B cell (primary cell): ENCODE measurements at regions not wholly inside any gene's neighbourhood (a gene's known extent, or its start where the extent isn't known, plus 50 kb on each side); places are given as distances from the start of the nearest gene placed in this dataset.

Experiments used
- ATAC-seq: fragments of 200-7000 bp; cut with Tn5 transposase; one replicate; pipeline ENCODE4 v1.10.0; 2021; ENCODE audit warnings: low read depth, mild to moderate bottlenecking, moderate number of reproducible peaks, moderate library complexity
- CTCF ChIA-PET: fragments of 350-600 bp; sonication (Branson Sonifier 250); formaldehyde crosslinking; loops from one replicate; lab custom pipeline; 2021; ENCODE audit warnings: antibody characterized with exemption, inconsistent platforms; lab: Charles Lee
- POLR2A ChIA-PET: fragments of 350-600 bp; sonication (Branson Sonifier 250); formaldehyde crosslinking; loops from one replicate; lab custom pipeline; 2021; ENCODE audit warnings: antibody characterized with exemption; lab: Charles Lee
- DNase-seq: peaks from one replicate; pipeline ENCODE4 v3.0.0; 2013
- H2AFZ ChIP-seq: 2 replicates; pipeline ENCODE4 v1.6.1; 2012; ENCODE audit warnings: mild to moderate bottlenecking, low read depth, low read length; ENCODE audit not compliant: insufficient read depth, poor library complexity, severe bottlenecking
- H3K27ac ChIP-seq, 2 donors: 1 replicate in 1 of 2; 2 replicates in 1 of 2; pipeline ENCODE4 v1.5.1; 2012 to 2013; ENCODE audit warnings: low read length in 2 of 2, mild to moderate bottlenecking in 2 of 2, moderate library complexity in 1 of 2
- H3K27me3 ChIP-seq, 4 experiments: fragments of 200-600 bp in 1 of 4; sonication (generic) in 1 of 4; replicated peaks in 1 of 4; 1 replicate in 2 of 4; 2 replicates in 2 of 4; pipeline versions ENCODE4 v1.6.1 to v1.7.0; 2013 to 2016; ENCODE audit warnings: low read length in 3 of 4, mild to moderate bottlenecking in 2 of 4, mixed read lengths in 1 of 4, moderate library complexity in 1 of 4; ENCODE audit not compliant: insufficient read depth in 4 of 4, control insufficient read depth in 3 of 4; ENCODE audit errors: control extremely low read depth in 1 of 4
- H3K36me3 ChIP-seq, 2 experiments: replicated peaks in 1 of 2; 1 replicate in 1 of 2; 2 replicates in 1 of 2; pipeline versions ENCODE4 v1.6.1 to v1.7.1; 2013; ENCODE audit warnings: low read length in 1 of 2; ENCODE audit not compliant: insufficient read depth in 2 of 2, control insufficient read depth in 1 of 2; ENCODE audit errors: control extremely low read depth in 1 of 2, extremely low read depth in 1 of 2
- H3K4me1 ChIP-seq, 2 donors: fragments of 200-600 bp in 1 of 2; sonication (generic) in 1 of 2; 1 replicate in 1 of 2; 2 replicates in 1 of 2; pipeline versions ENCODE4 v1.5.1 to v1.6.1; 2013 to 2017; ENCODE audit warnings: low read length in 2 of 2; ENCODE audit not compliant: control insufficient read depth in 2 of 2, insufficient read depth in 2 of 2
- H3K4me2 ChIP-seq: replicated peaks from 2 replicates; pipeline ENCODE3; 2012; ENCODE audit warnings: mild to moderate bottlenecking, low read depth, low read length; ENCODE audit not compliant: poor library complexity, severe bottlenecking
- H3K4me3 ChIP-seq, 5 experiments: fragments of 200-600 bp in 1 of 5; sonication (generic) in 1 of 5; 1 replicate in 3 of 5; 2 replicates in 2 of 5; pipeline versions ENCODE4 v1.5.1 to v1.7.0; 2011 to 2016; ENCODE audit warnings: low read length in 4 of 5, mild to moderate bottlenecking in 4 of 5, low read depth in 2 of 5, control low read depth in 1 of 5, moderate library complexity in 1 of 5; ENCODE audit not compliant: insufficient read depth in 1 of 5; ENCODE audit errors: control extremely low read depth in 1 of 5, extremely low read depth in 1 of 5
- H3K79me2 ChIP-seq: fragments of 200-600 bp; sonication (generic); one replicate; pipeline ENCODE4 v1.6.0; 2016; ENCODE audit warnings: low read length; ENCODE audit not compliant: control insufficient read depth, insufficient read depth
- H3K9ac ChIP-seq: fragments of 200-600 bp; sonication (generic); 2 replicates; pipeline ENCODE4 v1.6.1; 2017; ENCODE audit warnings: mild to moderate bottlenecking, low read length, moderate library complexity
- H3K9me3 ChIP-seq, 3 donors: one replicate each; pipeline versions ENCODE4 v1.6.1 to v1.7.1; 2013; ENCODE audit warnings: low read length in 2 of 3; ENCODE audit not compliant: control insufficient read depth in 2 of 3, insufficient read depth in 1 of 3; ENCODE audit errors: control extremely low read depth in 1 of 3
- H4K20me1 ChIP-seq: 2 replicates; pipeline ENCODE4 v1.6.0; 2012; ENCODE audit warnings: mild to moderate bottlenecking, low read length; ENCODE audit not compliant: insufficient read depth, control insufficient read depth, poor library complexity, severe bottlenecking
- H3K27ac Mint-ChIP-seq: one replicate; pipeline ENCODE4 v1.8.0; 2021; ENCODE audit warnings: mixed read lengths
- H3K27me3 Mint-ChIP-seq: one replicate; pipeline ENCODE4 v1.8.0; 2021; ENCODE audit warnings: mixed read lengths
- H3K4me1 Mint-ChIP-seq: one replicate; pipeline ENCODE4 v1.8.0; 2021; ENCODE audit warnings: mixed read lengths
- H3K4me3 Mint-ChIP-seq: one replicate; pipeline ENCODE4 v1.8.0; 2021; ENCODE audit warnings: mixed read lengths
- H3K9me3 Mint-ChIP-seq: one replicate; pipeline ENCODE4 v1.8.0; 2022; ENCODE audit warnings: mixed read lengths; ENCODE audit not compliant: insufficient read depth
- CTCF ChIP-seq: fragments of 200-600 bp; IDR thresholded peaks from one replicate; pipeline ENCODE4 v1.8.0; 2022; ENCODE audit warnings: antibody characterized with exemption, mild to moderate bottlenecking
- EZH2 ChIP-seq: IDR thresholded peaks from 2 replicates; pipeline ENCODE4 v1.6.1; 2012; ENCODE audit warnings: borderline replicate concordance, low read depth, mild to moderate bottlenecking, moderate library complexity, low read length; ENCODE audit not compliant: insufficient read depth, poor library complexity, severe bottlenecking
- WGBS: methylation state at CpG from one replicate; pipeline ENCODE4 v1.1.5; 2013; ENCODE audit warnings: missing lambda C conversion rate; ENCODE audit not compliant: insufficient coverage; 5-methylcytosine and 5-hydroxymethylcytosine counted together
- intact Hi-C: fragments of 100-400 bp; cut with micrococcal nuclease; formaldehyde crosslinking; loops from one replicate; pipeline ENCODE4 v1.10.0; 2022

- no peak overlapping the region for H3K27ac ChIP-seq
- CTCF ChIA-PET = interaction anchor here (0.6 kb wide), 1 partner anchor 334 kb away, joined by 5 read pairs; no protein-coding TSS in a partner anchor
- intact Hi-C loops = no loop called here
- ATAC-seq (no peak), DNase-seq (no peak)
- H3K79me2 ChIP-seq = no peaks in the 10 kb centered on the region
- Mint-ChIP-seq H3K4me3 (no peak overlapping the region), H3K4me1 (no peaks in the 10 kb centered on the region), H3K9me3 (no peaks in the 10 kb centered on the region), H3K27ac (no peak overlapping the region), H3K27me3 (peaks cover 30% of the 10 kb centered on the region)
- POLR2A ChIA-PET = no interaction called here
- H3K36me3 ChIP-seq = no peaks in the 10 kb centered on the region
- H3K9me3 ChIP-seq = no peaks in the 10 kb centered on the region
- WGBS = 100% methylated on average over 1 of the region's 1 CpG
- H2AFZ ChIP-seq = no peak overlapping the region
- H3K4me2 ChIP-seq = no peak overlapping the region
- H3K27me3 ChIP-seq = peaks cover 0 to 10% (median 4%) of the 10 kb centered on the region in 4 experiments
- H3K4me3 ChIP-seq = no peak overlapping the region
- TF ChIP-seq EZH2 (no peak), CTCF (no peak)
- no peak overlapping the region for H3K9ac ChIP-seq
- no peaks in the 10 kb centered on the region for H3K4me1 ChIP-seq
- no peaks in the 10 kb centered on the region for H4K20me1 ChIP-seq
Measured at GRCh38 chr10:28805390-28805789, 128.1 kb downstream of the BAMBI start.

GRCh38 chr10:28806488-28806941, 129.2 kb downstream of the BAMBI start:
- Histone ChIP-seq H3K4me3 (no peak overlapping the region), H3K9ac (no peak overlapping the region), H3K36me3 (no peaks in the 10 kb centered on the region), H3K27ac (no peak overlapping the region), H3K79me2 (no peaks in the 10 kb centered on the region), H4K20me1 (no peaks in the 10 kb centered on the region), H3K4me1 (no peaks in the 10 kb centered on the region), H3K4me2 (no peak overlapping the region), H3K27me3 (peaks cover 0 to 10% (median 5%) of the 10 kb centered on the region in 4 experiments), H2AFZ (no peak overlapping the region), H3K9me3 (no peaks in the 10 kb centered on the region)
- ChIA-PET POLR2A (no interaction called here), CTCF (no interaction called here)
- Mint-ChIP-seq H3K4me1 (no peaks in the 10 kb centered on the region), H3K4me3 (no peak overlapping the region), H3K9me3 (no peaks in the 10 kb centered on the region), H3K27me3 (peaks cover 30% of the 10 kb centered on the region), H3K27ac (no peak overlapping the region)
- ATAC-seq (no peak), DNase-seq (no peak)
- no CpG with 5 or more reads among the region's 5 CpGs for WGBS
- intact Hi-C loops = no loop called here
- TF ChIP-seq CTCF = no peak
- TF ChIP-seq EZH2 = no peak
